ENCODE measurements at regions not wholly inside any gene's neighbourhood (a gene's known extent, or its start where the extent isn't known, plus 50 kb on each side); places are given as distances from the start of the nearest gene placed in this dataset.
A peak's percentile ranks its signal among the peaks of the same experiment; 100 is the strongest.

DNA sequence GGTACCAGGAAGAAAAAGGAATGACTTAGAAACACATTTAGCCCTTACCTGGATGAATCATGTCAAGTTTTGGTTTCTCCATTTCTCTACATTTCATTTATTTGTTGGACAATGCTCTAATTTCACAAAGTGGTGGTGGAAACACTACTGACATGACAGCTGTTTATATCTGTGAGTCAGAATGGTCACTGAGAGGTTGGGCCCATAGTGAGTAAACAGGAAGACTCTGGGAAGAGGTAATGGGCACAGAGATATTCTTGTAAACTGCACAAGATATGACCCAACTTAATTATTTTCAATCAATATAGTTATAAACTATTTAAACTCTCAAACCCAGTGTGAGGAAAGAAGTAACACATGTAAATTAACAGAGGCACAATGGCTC is 176.3 kb upstream of the MEOX2 start:
- TF ChIP-seq HNF4A (conservative IDR thresholded peaks at IDR 0.05): no peak
- Histone ChIP-seq H3K9ac (ENCODE audit: low read depth in 1 of 2, low read length in 2 of 2) (no peak overlapping the region), H3K4me1 (ENCODE audit: control insufficient read depth in 4 of 4, insufficient read depth in 4 of 4, low read length in 3 of 4) (no peaks in the 10 kb centered on the region), H3K9me3 (ENCODE audit: control insufficient read depth in 4 of 4, low read length in 3 of 4) (peaks cover 0 to 2% (median 0%) of the 10 kb centered on the region in 4 donors), H3K27ac (ENCODE audit: low read depth in 1 of 2, low read length in 2 of 2) (no peak overlapping the region), H3K27me3 (ENCODE audit: control insufficient read depth in 4 of 4, insufficient read depth in 4 of 4, low read length in 3 of 4) (no peaks in the 10 kb centered on the region), H3K36me3 (ENCODE audit: control insufficient read depth in 4 of 4, insufficient read depth in 3 of 4, low read depth in 1 of 4, low read length in 3 of 4) (no peaks in the 10 kb centered on the region), H3K4me3 (ENCODE audit: low read depth in 1 of 3, low read length in 3 of 3) (no peak overlapping the region)
- DNase-seq (ENCODE audit: low spot score): no peak

GRCh38 chr7:15862016-15862780 is 175.7 kb upstream of the MEOX2 start:
- Histone ChIP-seq H3K4me3 (ENCODE audit: low read depth in 1 of 3, low read length in 3 of 3) (no peak overlapping the region), H3K36me3 (ENCODE audit: control insufficient read depth in 4 of 4, insufficient read depth in 3 of 4, low read depth in 1 of 4, low read length in 3 of 4) (no peaks in the 10 kb centered on the region), H3K9me3 (ENCODE audit: control insufficient read depth in 4 of 4, low read length in 3 of 4) (peaks cover 0 to 2% (median 0%) of the 10 kb centered on the region in 4 donors), H3K27ac (ENCODE audit: low read depth in 1 of 2, low read length in 2 of 2) (no peak overlapping the region), H3K27me3 (ENCODE audit: control insufficient read depth in 4 of 4, insufficient read depth in 4 of 4, low read length in 3 of 4) (no peaks in the 10 kb centered on the region), H3K4me1 (ENCODE audit: control insufficient read depth in 4 of 4, insufficient read depth in 4 of 4, low read length in 3 of 4) (no peaks in the 10 kb centered on the region), H3K9ac (ENCODE audit: low read depth in 1 of 2, low read length in 2 of 2) (no peak overlapping the region)
- no peak for DNase-seq (ENCODE audit: low spot score)
- 80% methylated on average over 4 of the region's 4 CpGs for WGBS
- TF ChIP-seq NR2F2 (IDR thresholded peaks at IDR 0.05): peak; percentile 50
- TF ChIP-seq, protein P1, sequence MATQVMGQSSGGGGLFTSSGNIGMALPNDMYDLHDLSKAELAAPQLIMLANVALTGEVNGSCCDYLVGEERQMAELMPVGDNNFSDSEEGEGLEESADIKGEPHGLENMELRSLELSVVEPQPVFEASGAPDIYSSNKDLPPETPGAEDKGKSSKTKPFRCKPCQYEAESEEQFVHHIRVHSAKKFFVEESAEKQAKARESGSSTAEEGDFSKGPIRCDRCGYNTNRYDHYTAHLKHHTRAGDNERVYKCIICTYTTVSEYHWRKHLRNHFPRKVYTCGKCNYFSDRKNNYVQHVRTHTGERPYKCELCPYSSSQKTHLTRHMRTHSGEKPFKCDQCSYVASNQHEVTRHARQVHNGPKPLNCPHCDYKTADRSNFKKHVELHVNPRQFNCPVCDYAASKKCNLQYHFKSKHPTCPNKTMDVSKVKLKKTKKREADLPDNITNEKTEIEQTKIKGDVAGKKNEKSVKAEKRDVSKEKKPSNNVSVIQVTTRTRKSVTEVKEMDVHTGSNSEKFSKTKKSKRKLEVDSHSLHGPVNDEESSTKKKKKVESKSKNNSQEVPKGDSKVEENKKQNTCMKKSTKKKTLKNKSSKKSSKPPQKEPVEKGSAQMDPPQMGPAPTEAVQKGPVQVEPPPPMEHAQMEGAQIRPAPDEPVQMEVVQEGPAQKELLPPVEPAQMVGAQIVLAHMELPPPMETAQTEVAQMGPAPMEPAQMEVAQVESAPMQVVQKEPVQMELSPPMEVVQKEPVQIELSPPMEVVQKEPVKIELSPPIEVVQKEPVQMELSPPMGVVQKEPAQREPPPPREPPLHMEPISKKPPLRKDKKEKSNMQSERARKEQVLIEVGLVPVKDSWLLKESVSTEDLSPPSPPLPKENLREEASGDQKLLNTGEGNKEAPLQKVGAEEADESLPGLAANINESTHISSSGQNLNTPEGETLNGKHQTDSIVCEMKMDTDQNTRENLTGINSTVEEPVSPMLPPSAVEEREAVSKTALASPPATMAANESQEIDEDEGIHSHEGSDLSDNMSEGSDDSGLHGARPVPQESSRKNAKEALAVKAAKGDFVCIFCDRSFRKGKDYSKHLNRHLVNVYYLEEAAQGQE (IDR thresholded peaks at IDR 0.05): no peak
- no peak for TF ChIP-seq EGR1 (IDR thresholded peaks at IDR 0.05; ENCODE audit: low read depth in 2 of 2)

DNA sequence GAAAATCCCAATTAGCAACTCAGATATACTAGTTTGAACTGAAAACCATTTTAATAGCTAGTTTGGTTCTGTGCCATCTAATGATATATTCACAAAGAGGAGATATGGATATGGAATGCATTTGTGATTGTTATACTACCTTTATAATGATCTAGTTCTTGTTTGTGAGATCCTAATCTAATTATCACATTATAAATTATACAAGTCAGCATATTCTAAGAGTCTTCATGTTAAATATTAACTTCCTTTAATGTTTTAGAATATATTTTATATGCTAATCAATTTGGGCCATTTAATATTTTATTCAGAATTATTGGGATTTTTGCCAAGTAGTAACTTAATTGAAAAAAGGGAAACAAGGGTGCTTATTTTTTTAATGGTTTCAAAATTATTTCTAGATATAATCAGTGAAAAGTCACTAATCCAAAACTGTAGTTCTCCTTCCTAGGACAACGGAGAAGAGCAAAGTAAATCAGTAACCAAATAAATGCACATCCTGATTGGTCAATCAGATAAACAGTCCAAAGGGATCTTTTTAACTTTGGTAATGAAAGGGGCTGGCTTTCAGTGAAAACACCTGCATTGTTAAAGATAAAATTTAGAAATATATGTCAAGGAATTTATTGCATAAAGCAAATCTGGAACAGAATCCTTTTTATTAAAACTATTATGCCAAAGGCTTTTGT is 173.9 kb upstream of the MEOX2 start:
- Histone ChIP-seq H3K27me3 (ENCODE audit: control insufficient read depth in 4 of 4, insufficient read depth in 4 of 4, low read length in 3 of 4) (no peaks in the 10 kb centered on the region), H3K4me3 (ENCODE audit: low read depth in 1 of 3, low read length in 3 of 3) (no peak overlapping the region), H3K9ac (ENCODE audit: low read depth in 1 of 2, low read length in 2 of 2) (no peak overlapping the region), H3K4me1 (ENCODE audit: control insufficient read depth in 4 of 4, insufficient read depth in 4 of 4, low read length in 3 of 4) (no peaks in the 10 kb centered on the region), H3K36me3 (ENCODE audit: control insufficient read depth in 4 of 4, insufficient read depth in 3 of 4, low read depth in 1 of 4, low read length in 3 of 4) (no peaks in the 10 kb centered on the region), H3K27ac (ENCODE audit: low read depth in 1 of 2, low read length in 2 of 2) (no peak overlapping the region), H3K9me3 (ENCODE audit: control insufficient read depth in 4 of 4, low read length in 3 of 4) (peaks cover 0 to 2% (median 0%) of the 10 kb centered on the region in 4 donors)
- DNase-seq (ENCODE audit: low spot score): no peak
- 29% methylated on average over 1 of the region's 1 CpG for WGBS
- TF ChIP-seq MAX (IDR thresholded peaks at IDR 0.05) (no peak), CTCF (IDR thresholded peaks at IDR 0.05; ENCODE audit: low read depth, low read length, missing input control) (no peak), NR2F2 (IDR thresholded peaks at IDR 0.05) (no peak), ZBTB33 (IDR thresholded peaks at IDR 0.05) (no peak), GABPA (IDR thresholded peaks at IDR 0.05 in 1 of 2, conservative IDR thresholded peaks at IDR 0.05 in 1 of 2) (no peak), EGR1 (IDR thresholded peaks at IDR 0.05; ENCODE audit: low read depth in 2 of 2) (no peak)
- TF ChIP-seq, protein P1 (IDR thresholded peaks at IDR 0.05): no peak

All from liver (tissue), 8 donors.